Upper lobe of left lung (tissue), 4 donors: ENCODE measurements at regions not wholly inside any gene's neighbourhood (a gene's known extent, or its start where the extent isn't known, plus 50 kb on each side); places are given as distances from the start of the nearest gene placed in this dataset.

ENCODE experiments used
- CTCF ChIP-seq, 6 experiments: fragments of 450-650 bp in 4 of 6; fragments of 200-600 bp in 2 of 6; sonication (generic) in 2 of 6; IDR thresholded peaks; one replicate each; pipeline ENCODE4 v1.5.1; 2016 to 2019; ENCODE audit warnings: antibody characterized with exemption in 6 of 6
- POLR2A ChIP-seq, 4 donors: fragments of 450-650 bp; IDR thresholded peaks; one replicate each; pipeline ENCODE4 v1.5.1; 2016 to 2017; ENCODE audit warnings: antibody characterized with exemption in 4 of 4, mild to moderate bottlenecking in 2 of 4
- POLR2AphosphoS5 ChIP-seq, 2 donors: sonication (generic); formaldehyde crosslinking; IDR thresholded peaks; one replicate each; pipeline ENCODE4 v1.5.1; 2017; ENCODE audit warnings: antibody characterized with exemption in 2 of 2

- TF ChIP-seq CTCF (IDR thresholded peaks at IDR 0.05) (no peak), POLR2AphosphoS5 (IDR thresholded peaks at IDR 0.05) (no peak), POLR2A (IDR thresholded peaks at IDR 0.05) (no peak)
Observed at GRCh38 chr2:189304360-189304759, 124.8 kb upstream of the COL5A2 start.
